Stomach (tissue), 8 donors: ENCODE measurements at regions not wholly inside any gene's neighbourhood (a gene's known extent, or its start where the extent isn't known, plus 50 kb on each side); places are given as distances from the start of the nearest gene placed in this dataset.
"Not testable (repeated sequence)": the region's sequence is repeated elsewhere in the genome, so short reads cannot be mapped to it uniquely, and the experiment has no call there.

Experiments
- DNase-seq, 2 donors: peaks; one replicate each; pipeline versions ENCODE4 v3.0.0 to v3.0.0-alpha.2; 2013 to 2019
- H3K27ac ChIP-seq, 5 donors: fragments of 200-600 bp in 4 of 5; sonication (generic) in 4 of 5; one replicate each; pipeline ENCODE4 v1.5.1; 2013 to 2019; ENCODE audit warnings: mild to moderate bottlenecking in 1 of 5, moderate library complexity in 1 of 5
- H3K27me3 ChIP-seq, 3 donors: fragments of 200-600 bp; sonication (generic); one replicate each; pipeline ENCODE4 v1.5.1; 2017 to 2019; ENCODE audit warnings: mixed run types in 1 of 3
- H3K36me3 ChIP-seq, 4 donors: fragments of 200-600 bp; sonication (generic); 1 replicate in 3 of 4; 2 replicates in 1 of 4; pipeline ENCODE4 v1.5.1; 2016 to 2019
- H3K4me1 ChIP-seq, 4 donors: fragments of 200-600 bp; sonication (generic); one replicate each; pipeline ENCODE4 v1.5.1; 2016 to 2019
- H3K4me3 ChIP-seq, 4 donors: fragments of 200-600 bp; sonication (generic) in 3 of 4; one replicate each; pipeline ENCODE4 v1.5.1; 2016 to 2019; ENCODE audit warnings: mild to moderate bottlenecking in 1 of 4
- H3K9me3 ChIP-seq, 4 donors: fragments of 200-600 bp; sonication (generic); one replicate each; pipeline ENCODE4 v1.5.1; 2016 to 2019
- CTCF ChIP-seq, 7 experiments: fragments of 450-650 bp in 4 of 7; fragments of 200-600 bp in 3 of 7; sonication (generic) in 3 of 7; IDR thresholded peaks; one replicate each; pipeline ENCODE4 v1.5.1; 2016 to 2019; ENCODE audit warnings: antibody characterized with exemption in 7 of 7, control low read depth in 2 of 7, mild to moderate bottlenecking in 1 of 7
- EP300 ChIP-seq: sonication (generic); formaldehyde crosslinking; IDR thresholded peaks from one replicate; pipeline ENCODE4 v1.6.1; 2017; ENCODE audit warnings: antibody characterized with exemption
- POLR2A ChIP-seq, 4 donors: fragments of 450-650 bp; IDR thresholded peaks; one replicate each; pipeline ENCODE4 v1.6.1; 2016; ENCODE audit warnings: antibody characterized with exemption in 4 of 4, control low read depth in 2 of 4, mild to moderate bottlenecking in 1 of 4, moderate library complexity in 1 of 4
- POLR2AphosphoS5 ChIP-seq, 3 donors: sonication (generic); formaldehyde crosslinking; IDR thresholded peaks; one replicate each; pipeline ENCODE4 v1.6.1; 2016; ENCODE audit warnings: antibody characterized with exemption in 3 of 3
- WGBS, 5 donors: extraction: QIAGEN DNeasy Blood & Tissue Kit in 3 of 5; methylation state at CpG; one replicate each; pipeline versions ENCODE4 v1.1.5 to v1.1.7; 2013 to 2018; 5-methylcytosine and 5-hydroxymethylcytosine counted together
- intact Hi-C: fragments of 100-400 bp; cut with DNase I; formaldehyde crosslinking; loops from one replicate; pipeline ENCODE4 v1.15.1; 2023; ENCODE audit warnings: low total_unique reads
- donor health status: healthy with polysubstance abuse.
- donor health status: Bipolar disorder and iron deficiency.
- donor health status: healthy.

GRCh38 chr21:16215663-16216183 lies 485.9 kb downstream of the USP25 start:
- Histone ChIP-seq H3K4me1 (peaks cover 0 to 7% (median 3%) of the 10 kb centered on the region in 4 donors), H3K9me3 (no peaks in the 10 kb centered on the region), H3K27ac (no peak overlapping the region), H3K4me3 (no peak overlapping the region), H3K36me3 (no peaks in the 10 kb centered on the region), H3K27me3 (no peaks in the 10 kb centered on the region)
- TF ChIP-seq EP300 (no peak), POLR2AphosphoS5 (IDR thresholded peaks at IDR 0.05) (no peak), POLR2A (IDR thresholded peaks at IDR 0.05) (no peak), CTCF (IDR thresholded peaks at IDR 0.05) (no peak)
- WGBS, 5 donors = 23 to 38% (median 35%) methylated on average over 2 of the region's 2 CpGs
- DNase-seq = peak in 1 of 2 donors; percentile 12
- intact Hi-C loops = no loop called here

- 64 to 80% (median 74%) methylated on average over 3 of the region's 3 CpGs for WGBS, 5 donors
- H3K36me3 ChIP-seq = no peaks in the 10 kb centered on the region
- no peaks in the 10 kb centered on the region for H3K27me3 ChIP-seq
- peak in 1 of 2 donors; percentile 16 for DNase-seq
- peaks cover 0 to 5% (median 2%) of the 10 kb centered on the region in 4 donors for H3K4me1 ChIP-seq
- no peak overlapping the region for H3K4me3 ChIP-seq
- H3K9me3 ChIP-seq = no peaks in the 10 kb centered on the region
- no peak overlapping the region for H3K27ac ChIP-seq
- TF ChIP-seq POLR2A (IDR thresholded peaks at IDR 0.05) (no peak), CTCF (IDR thresholded peaks at IDR 0.05) (no peak), POLR2AphosphoS5 (IDR thresholded peaks at IDR 0.05) (no peak)
- intact Hi-C loops = no loop called here
Observed at GRCh38 chr21:16216288-16216962, 486.6 kb downstream of the USP25 start.

- H3K36me3 ChIP-seq = no peaks in the 10 kb centered on the region
- WGBS, 5 donors = 49 to 78% (median 59%) methylated on average over 4 of the region's 4 CpGs
- H3K27me3 ChIP-seq = no peaks in the 10 kb centered on the region
- TF ChIP-seq POLR2AphosphoS5 (IDR thresholded peaks at IDR 0.05) = no peak
- no peak for TF ChIP-seq CTCF (IDR thresholded peaks at IDR 0.05)
- no peak for TF ChIP-seq POLR2A (IDR thresholded peaks at IDR 0.05)
- TF ChIP-seq EP300 = no peak
- no peak overlapping the region for H3K4me3 ChIP-seq
- H3K4me1 ChIP-seq = no peaks in the 10 kb centered on the region
- no peak for DNase-seq
- no peaks in the 10 kb centered on the region for H3K9me3 ChIP-seq
- H3K27ac ChIP-seq = no peak overlapping the region
- intact Hi-C loops = no loop called here
Observed at GRCh38 chr21:16218682-16219343, 489.0 kb downstream of the USP25 start.

- H3K27me3 ChIP-seq, intact Hi-C loops, H3K4me3 ChIP-seq, H3K4me1 ChIP-seq, H3K36me3 ChIP-seq, H3K27ac ChIP-seq, DNase-seq: not testable (repeated sequence)
- peaks cover 0 to 14% (median 4%) of the 10 kb centered on the region in 4 donors for H3K9me3 ChIP-seq
- 51 to 79% (median 58%) methylated on average over 3 of the region's 3 CpGs for WGBS, 5 donors
Observed at GRCh38 chr21:16224756-16225155, 495.0 kb downstream of the USP25 start.
